ENCODE measurements at regions not wholly inside any gene's neighbourhood (a gene's known extent, or its start where the extent isn't known, plus 50 kb on each side); places are given as distances from the start of the nearest gene placed in this dataset.
"Not testable (repeated sequence)": the region's sequence is repeated elsewhere in the genome, so short reads cannot be mapped to it uniquely, and the experiment has no call there.

GRCh38 chr4:174183259-174183658 is 100.2 kb downstream of the FBXO8 start:
- DNase-seq: no peak

- DNase-seq: no peak
Observed at GRCh38 chr4:174181827-174182226, 101.6 kb downstream of the FBXO8 start.

- DNase-seq: no peak
Observed at GRCh38 chr4:174177536-174177935, 105.9 kb downstream of the FBXO8 start.

GRCh38 chr4:174175836-174176235 is 107.6 kb downstream of the FBXO8 start:
- DNase-seq: not testable (repeated sequence)

- no peak for DNase-seq
Observed at GRCh38 chr4:174173360-174173759, 110.1 kb downstream of the FBXO8 start.

- no peak for DNase-seq
Observed at GRCh38 chr4:174172274-174172673, 111.2 kb downstream of the FBXO8 start.

- no peak for DNase-seq
Observed at GRCh38 chr4:174170906-174171305, 112.6 kb downstream of the FBXO8 start.

- no peak for DNase-seq
Observed at GRCh38 chr4:174170091-174170490, 113.4 kb downstream of the FBXO8 start.

GRCh38 chr4:174157106-174157607 is 126.3 kb downstream of the FBXO8 start:
- DNase-seq: no peak

GRCh38 chr4:174156239-174156826 is 127.1 kb downstream of the FBXO8 start:
- peak; percentile 1 for DNase-seq

GRCh38 chr4:174154215-174154854 is 129.1 kb downstream of the FBXO8 start:
- DNase-seq: no peak

- DNase-seq: no peak
Observed at GRCh38 chr4:174152717-174153466, 130.6 kb downstream of the FBXO8 start.

- no peak for DNase-seq
Observed at GRCh38 chr4:174147863-174148262, 135.6 kb downstream of the FBXO8 start.

GRCh38 chr4:174144106-174144505 is 139.4 kb downstream of the FBXO8 start:
- DNase-seq: no peak

GRCh38 chr4:174141876-174142275 is 141.6 kb downstream of the FBXO8 start:
- no peak for DNase-seq

- no peak for DNase-seq
Observed at GRCh38 chr4:174138616-174139015, 144.9 kb downstream of the FBXO8 start.

- no peak for DNase-seq
Observed at GRCh38 chr4:174137698-174138097, 145.8 kb downstream of the FBXO8 start.

- no peak for DNase-seq
Observed at GRCh38 chr4:174135936-174136406, 147.5 kb downstream of the FBXO8 start.

- DNase-seq: no peak
Observed at GRCh38 chr4:174135530-174135929, 147.9 kb downstream of the FBXO8 start.

- no peak for DNase-seq
Observed at GRCh38 chr4:174134361-174134760, 149.1 kb downstream of the FBXO8 start.

- DNase-seq: no peak
Observed at GRCh38 chr4:174133551-174133950, 149.9 kb downstream of the FBXO8 start.

- no peak for DNase-seq
Observed at GRCh38 chr4:174131901-174132300, 151.6 kb downstream of the FBXO8 start.

- no peak for DNase-seq
Observed at GRCh38 chr4:174122705-174123104, 160.8 kb downstream of the FBXO8 start.
